ENCODE measurements at regions not wholly inside any gene's neighbourhood (a gene's known extent, or its start where the extent isn't known, plus 50 kb on each side); places are given as distances from the start of the nearest gene placed in this dataset.
A peak's percentile ranks its signal among the peaks of the same experiment; 100 is the strongest.

- no peak for DNase-seq (ENCODE audit: low read depth)
These were observed 232.6 kb downstream of the EFNB2 start for GRCh38 chr13:106302843-106303242.

- DNase-seq (ENCODE audit: low read depth): no peak
These were observed 233.5 kb downstream of the EFNB2 start for GRCh38 chr13:106302011-106302410.

- DNase-seq (ENCODE audit: low read depth): peak; percentile 4
These were observed 235.8 kb downstream of the EFNB2 start for GRCh38 chr13:106299621-106300020.

GRCh38 chr13:106297283-106297682 is 238.2 kb downstream of the EFNB2 start:
- no peak for DNase-seq (ENCODE audit: low read depth)

GRCh38 chr13:106296723-106297122 is 238.7 kb downstream of the EFNB2 start:
- no peak for DNase-seq (ENCODE audit: low read depth)

GRCh38 chr13:106295971-106296370 is 239.5 kb downstream of the EFNB2 start:
- DNase-seq (ENCODE audit: low read depth): no peak

GRCh38 chr13:106291006-106291405 is 244.5 kb downstream of the EFNB2 start:
- no peak for DNase-seq (ENCODE audit: low read depth)

GRCh38 chr13:106287351-106287750 is 248.1 kb downstream of the EFNB2 start:
- DNase-seq (ENCODE audit: low read depth): no peak

GRCh38 chr13:106286811-106287210 is 248.7 kb downstream of the EFNB2 start:
- DNase-seq (ENCODE audit: low read depth): no peak

- no peak for DNase-seq (ENCODE audit: low read depth)
These were observed 251.1 kb downstream of the EFNB2 start for GRCh38 chr13:106284358-106284757.

- DNase-seq (ENCODE audit: low read depth): no peak
These were observed 254.0 kb downstream of the EFNB2 start for GRCh38 chr13:106281426-106281825.

GRCh38 chr13:106277484-106278154 is 257.8 kb downstream of the EFNB2 start:
- no peak for DNase-seq (ENCODE audit: low read depth)

- DNase-seq (ENCODE audit: low read depth): no peak
These were observed 258.6 kb downstream of the EFNB2 start for GRCh38 chr13:106276876-106277275.

- no peak for DNase-seq (ENCODE audit: low read depth)
These were observed 259.9 kb downstream of the EFNB2 start for GRCh38 chr13:106275446-106276032.

- peak; percentile 14 for DNase-seq (ENCODE audit: low read depth)
These were observed 260.8 kb downstream of the EFNB2 start for GRCh38 chr13:106274551-106275203.

- no peak for DNase-seq (ENCODE audit: low read depth)
These were observed 271.7 kb downstream of the EFNB2 start for GRCh38 chr13:106263801-106264200.

- DNase-seq (ENCODE audit: low read depth): no peak
These were observed 272.6 kb downstream of the EFNB2 start for GRCh38 chr13:106262886-106263285.

GRCh38 chr13:106261450-106261849 is 274.0 kb downstream of the EFNB2 start:
- no peak for DNase-seq (ENCODE audit: low read depth)

GRCh38 chr13:106260352-106260751 is 275.1 kb downstream of the EFNB2 start:
- no peak for DNase-seq (ENCODE audit: low read depth)

GRCh38 chr13:106259928-106260327 is 275.5 kb downstream of the EFNB2 start:
- no peak for DNase-seq (ENCODE audit: low read depth)

- DNase-seq (ENCODE audit: low read depth): no peak
These were observed 288.7 kb downstream of the EFNB2 start for GRCh38 chr13:106246666-106247188.

GRCh38 chr13:106246242-106246641 is 289.2 kb downstream of the EFNB2 start:
- no peak for DNase-seq (ENCODE audit: low read depth)

Measured in myocyte (in vitro differentiated cells).